EL (cell line): ENCODE measurements at regions not wholly inside any gene's neighbourhood (a gene's known extent, or its start where the extent isn't known, plus 50 kb on each side); places are given as distances from the start of the nearest gene placed in this dataset.
A peak's percentile ranks its signal among the peaks of the same experiment; 100 is the strongest.
"Not testable (repeated sequence)": the region's sequence is repeated elsewhere in the genome, so short reads cannot be mapped to it uniquely, and the experiment has no call there.

ENCODE experiments used
- DNase-seq: peaks from one replicate; pipeline ENCODE4 v3.0.0-alpha.2; 2016

DNA sequence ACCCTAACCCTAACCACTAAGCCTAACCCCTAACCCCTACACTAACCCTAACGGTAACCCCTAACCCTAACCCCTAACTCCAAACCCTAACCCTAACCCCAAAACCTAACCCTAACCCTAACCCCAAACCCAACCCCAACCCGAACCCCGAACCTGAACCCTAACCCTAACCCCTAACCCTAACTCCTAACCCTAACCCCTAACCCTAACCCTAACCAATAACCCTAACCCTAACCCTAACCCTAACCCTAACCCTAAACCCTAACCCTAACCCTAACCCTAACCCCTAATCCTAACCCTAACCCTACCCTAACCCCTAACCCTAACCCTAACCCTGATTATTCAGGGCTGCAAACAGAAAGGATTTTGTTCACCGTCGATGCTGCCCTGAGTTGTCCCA, 144.6 kb upstream of the DUSP22 start:
- not testable (repeated sequence) for DNase-seq

DNA sequence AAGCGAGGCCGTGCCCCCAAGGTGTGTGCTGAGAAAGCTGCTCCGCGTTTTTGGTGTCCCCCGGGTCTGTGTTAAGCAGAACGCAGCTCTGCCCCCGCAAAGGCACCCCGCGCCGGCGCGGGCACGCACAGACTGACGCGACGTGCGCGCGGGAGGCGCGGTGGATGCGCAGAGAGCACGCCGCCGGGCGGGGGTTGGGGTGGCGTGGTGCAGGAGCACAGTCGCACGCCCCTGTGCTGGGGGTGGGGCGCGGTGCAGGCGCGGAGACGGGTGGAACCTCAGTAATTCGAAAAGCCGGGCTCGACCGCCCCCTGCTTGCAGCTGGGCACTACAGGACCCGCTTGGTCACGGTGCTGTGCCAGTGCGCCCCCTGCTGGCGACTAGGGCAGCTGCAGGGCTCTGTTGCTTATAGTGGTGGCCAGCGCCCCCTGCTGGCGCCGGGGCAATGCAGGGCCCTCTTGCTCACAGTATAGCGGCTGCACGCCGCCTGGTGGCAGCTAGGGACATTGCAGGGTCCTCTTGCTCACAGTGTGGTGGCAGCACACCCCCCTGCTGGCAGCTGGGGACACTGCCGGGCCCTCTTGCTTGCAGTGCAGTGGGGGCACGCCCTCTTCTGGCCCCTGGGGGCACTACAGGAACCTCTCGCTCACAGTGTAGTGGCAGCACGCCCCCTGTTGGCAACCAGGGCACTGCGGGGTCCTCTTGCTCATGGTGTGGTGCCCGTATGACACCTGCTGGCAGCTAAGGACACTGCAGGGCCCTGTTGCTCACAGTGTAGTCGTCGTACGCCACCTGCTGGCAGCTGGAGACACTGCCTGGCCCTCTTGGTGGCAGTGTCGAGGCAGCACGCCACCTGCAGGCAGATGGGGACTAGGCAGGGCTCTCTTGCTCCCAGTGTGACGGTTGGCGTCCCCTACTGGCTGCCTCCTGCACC, 144.0 kb upstream of the DUSP22 start:
- not testable (repeated sequence) for DNase-seq

DNA sequence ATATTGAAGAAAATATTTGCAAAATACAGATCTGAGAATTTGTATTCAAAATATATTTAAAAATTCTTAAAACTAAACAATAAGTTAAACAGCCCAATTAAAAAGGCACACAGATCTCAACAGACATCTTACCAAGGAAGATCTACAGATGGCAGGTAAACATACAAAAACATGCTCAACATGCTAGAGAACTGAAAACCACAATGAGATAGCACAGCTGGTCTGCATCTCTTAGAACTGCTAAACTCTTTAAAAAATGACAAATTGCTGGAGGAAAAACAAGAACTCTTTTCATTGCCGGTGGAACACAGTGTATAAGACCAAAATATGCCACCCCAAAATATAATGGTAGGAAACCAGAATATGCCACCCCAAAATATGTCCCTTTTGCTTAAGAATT, 142.1 kb upstream of the DUSP22 start:
- not testable (repeated sequence) for DNase-seq

DNA sequence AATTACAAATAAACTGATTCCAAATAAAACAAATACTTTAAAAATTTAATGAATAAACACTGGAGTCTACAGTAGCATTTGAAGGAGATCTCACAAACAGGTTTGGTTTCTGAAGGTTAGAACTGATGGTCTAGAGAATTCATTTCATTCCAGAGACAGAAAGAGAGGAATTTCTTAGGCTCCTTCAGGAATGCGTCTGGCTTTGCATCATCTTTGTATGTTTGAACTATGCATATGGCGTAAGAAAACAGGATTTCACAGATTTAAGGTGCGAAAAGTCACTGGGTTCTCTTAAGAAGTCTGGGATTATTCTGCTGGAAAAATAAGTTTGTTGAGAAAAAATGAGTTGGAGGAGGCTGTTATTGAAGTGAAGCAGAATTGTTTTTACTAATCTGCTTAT, 139.9 kb upstream of the DUSP22 start:
- not testable (repeated sequence) for DNase-seq

DNA sequence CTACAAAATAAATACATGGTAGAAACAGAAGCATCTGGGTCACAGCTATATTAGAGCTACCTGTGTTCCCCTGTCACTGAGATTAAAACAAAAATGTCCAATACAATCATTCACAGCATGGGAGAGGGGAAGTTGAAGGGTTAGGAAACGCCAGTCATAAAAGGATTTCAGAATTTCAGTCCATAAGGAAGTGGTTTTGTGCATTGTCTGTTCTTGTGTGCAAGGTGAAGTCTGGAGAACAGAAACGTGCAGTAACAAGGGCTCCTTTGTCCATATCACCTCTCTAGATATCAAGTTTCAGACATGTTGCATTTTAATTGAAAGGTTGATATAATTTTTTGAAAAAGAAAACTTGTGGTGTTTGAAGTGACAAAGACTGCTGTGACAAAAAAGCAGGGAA, 139.3 kb upstream of the DUSP22 start:
- not testable (repeated sequence) for DNase-seq

DNA sequence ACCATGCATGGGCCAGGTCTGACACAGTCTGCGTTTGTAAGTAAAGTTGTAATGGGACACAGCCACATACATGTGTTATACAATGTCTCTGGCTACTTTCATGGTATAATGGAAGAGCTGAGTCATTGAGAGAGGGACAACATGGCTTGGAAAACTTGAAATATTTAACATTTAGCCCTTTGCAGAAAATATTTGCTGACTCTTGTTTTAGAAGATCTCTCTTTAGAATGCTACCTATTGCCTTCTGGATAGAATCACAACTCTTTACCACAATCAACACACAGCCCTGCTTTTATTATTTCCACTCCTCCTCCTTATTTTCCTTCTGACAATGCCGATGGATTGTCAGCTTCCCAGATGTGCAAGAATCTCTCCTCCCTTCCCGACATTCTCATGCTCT, 138.4 kb upstream of the DUSP22 start:
- not testable (repeated sequence) for DNase-seq

DNA sequence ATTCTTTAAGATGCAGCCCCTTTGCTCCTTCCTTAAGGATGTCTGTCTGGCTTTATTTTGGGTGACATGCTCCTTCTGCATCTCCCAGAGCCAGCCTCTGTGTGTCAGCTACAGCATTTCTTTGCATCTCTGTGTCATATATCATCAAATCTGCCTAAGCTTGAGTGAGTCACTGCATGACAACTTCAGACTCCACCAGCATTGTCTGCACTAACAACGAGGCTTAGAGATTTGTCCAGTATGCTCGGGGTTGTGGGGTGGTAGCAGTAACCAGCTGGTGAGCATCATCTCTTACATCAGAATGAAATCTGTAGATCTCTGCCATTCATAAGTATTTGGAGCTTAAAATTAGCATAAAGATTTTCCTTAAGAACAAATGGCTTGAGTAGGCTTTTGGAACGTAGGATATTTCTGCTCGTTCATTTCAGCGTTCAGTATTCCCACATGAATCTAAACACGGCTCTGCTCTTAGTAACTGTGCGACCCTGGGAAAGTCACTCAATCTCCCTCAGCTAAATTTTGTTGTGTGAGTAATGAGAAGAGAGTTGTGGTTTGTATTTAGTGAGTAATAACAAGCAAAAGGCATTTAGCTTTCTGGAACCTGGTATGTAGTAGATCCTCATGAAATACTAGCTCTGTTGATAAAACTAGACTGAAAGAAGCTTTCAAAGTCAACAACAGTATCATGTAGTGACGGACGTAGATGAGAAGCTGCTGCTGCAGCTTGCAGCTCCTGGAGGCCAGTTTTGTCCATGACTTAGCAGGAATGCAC, 137.8 kb upstream of the DUSP22 start:
- DNase-seq, result peak; percentile 41

DNA sequence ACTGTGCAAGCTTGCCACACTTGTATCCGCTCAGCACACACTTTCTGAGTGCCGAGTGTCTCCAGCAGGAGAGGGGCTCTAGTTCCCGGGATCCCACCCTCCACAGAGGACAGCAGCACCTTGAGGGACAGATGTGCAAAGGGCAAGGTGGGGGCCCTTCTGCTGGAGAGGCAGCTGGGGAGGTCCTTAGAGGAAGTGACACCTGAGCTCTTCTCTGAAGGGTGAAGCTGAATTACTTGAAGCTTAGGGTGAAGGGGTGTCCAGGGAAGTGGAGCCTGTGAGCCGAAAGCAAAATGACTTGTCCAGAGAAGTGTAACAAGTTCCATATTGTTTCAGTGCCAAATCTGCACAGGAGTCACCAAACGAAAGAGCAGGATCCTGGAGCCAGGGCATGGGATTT, 136.3 kb upstream of the DUSP22 start:
- DNase-seq, result no peak

DNA sequence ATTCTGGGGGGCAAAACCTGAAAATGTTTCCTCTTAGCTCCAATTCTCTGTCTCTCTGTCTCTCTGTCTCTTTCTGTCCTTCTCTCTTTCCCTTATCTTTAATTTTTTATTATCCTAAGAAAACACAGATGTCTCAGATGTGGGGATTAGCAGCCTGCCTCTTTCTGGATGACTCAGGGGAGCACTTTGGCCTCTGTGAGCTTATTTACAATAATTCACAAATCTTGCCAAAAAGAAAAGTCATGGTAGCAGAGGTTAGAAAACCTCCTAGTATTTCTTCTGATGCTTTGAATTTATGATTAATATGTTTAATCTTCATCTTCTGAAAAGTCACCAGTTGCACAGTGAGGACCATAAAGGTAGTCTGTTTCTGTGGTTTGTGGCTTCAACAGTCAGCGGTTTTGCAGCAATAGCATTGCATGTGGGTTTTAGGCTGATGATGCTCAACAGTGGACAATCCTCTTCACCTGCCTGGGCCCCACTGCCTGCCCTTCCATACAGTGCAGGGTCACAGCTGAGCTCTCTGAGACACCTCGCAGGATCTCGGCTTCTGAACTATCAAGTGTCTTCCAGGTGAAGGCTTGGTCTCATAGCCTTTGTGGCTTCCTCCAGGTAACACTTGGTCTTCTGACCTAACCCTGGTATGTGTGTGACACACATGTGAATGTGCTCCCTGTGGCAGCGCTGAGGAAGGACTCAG, 135.7 kb upstream of the DUSP22 start:
- not testable (repeated sequence) for DNase-seq

DNA sequence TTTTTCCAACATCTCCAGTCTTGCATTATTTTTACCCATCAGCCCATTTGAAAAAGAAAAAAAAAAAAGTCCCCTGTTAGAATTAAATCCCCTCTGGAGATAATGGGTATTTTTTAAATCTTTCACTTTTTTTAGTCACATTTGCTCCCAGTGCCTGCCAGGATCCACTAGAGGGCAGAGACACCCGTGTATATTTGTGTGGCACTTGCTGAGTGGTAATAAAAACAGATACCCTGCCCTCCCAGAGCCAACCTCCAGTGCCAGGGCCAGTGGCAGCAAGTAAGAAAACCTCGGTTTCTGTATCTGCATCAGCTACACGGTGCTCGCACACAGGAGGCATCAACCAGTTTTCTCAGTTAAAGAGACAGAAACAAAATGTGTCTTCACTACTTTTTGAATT, 135.1 kb upstream of the DUSP22 start:
- DNase-seq, result not testable (repeated sequence)

DNA sequence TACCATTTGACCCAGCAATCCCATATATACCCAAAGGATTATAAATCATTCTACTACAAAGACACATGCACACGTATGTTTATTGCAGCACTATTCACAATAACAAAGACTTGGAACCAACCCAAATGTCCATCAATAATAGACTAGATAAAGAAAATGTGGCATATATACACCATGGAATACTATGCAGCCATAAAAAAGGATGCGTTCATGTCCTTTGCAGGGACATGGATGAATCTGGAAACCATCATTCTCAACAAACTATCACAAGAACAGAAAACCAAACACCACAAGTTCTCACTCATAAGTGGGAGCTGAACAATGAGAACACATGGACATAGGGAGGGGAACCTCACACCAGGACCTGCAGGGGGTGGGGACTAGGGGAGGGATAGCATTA, 130.6 kb upstream of the DUSP22 start:
- DNase-seq, result not testable (repeated sequence)

DNA sequence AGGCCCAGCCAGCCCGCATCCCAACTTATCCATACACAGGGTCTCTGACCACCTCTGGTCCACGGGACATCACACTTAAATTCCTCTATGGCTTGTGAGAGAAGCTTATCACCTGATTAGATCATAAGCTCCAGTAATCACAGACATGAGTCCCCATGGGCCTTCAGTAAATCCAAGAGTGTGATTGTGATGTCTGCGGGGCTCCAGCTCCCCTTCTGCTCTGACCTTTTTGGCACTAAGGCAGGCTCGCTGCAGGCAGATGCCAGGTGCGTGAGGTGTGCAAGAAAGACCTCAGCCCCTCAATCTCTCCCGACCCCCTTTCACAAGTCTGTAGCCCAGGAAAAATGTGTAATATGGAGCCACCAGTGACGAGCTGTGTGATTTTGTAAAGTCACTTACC, 127.6 kb upstream of the DUSP22 start:
- no peak for DNase-seq

DNA sequence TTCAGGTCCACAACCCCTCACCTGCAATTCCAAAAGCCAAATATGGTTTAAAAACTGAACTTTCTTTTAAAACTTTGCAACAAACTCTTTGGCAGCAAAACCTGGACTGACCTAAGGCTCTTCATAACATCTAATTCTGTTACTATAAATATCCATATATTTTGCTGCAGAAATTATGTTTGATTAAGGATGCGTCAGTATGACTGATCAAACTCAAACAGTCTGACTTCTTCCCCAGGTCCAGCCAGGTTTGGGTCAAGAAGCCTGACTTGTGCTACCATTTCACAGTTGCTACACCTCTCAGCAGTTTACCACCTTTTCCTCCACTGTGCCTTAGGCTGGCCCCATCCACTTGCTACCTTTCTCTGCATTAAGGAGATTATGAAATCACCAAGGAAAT, 127.0 kb upstream of the DUSP22 start:
- DNase-seq, result no peak

DNA sequence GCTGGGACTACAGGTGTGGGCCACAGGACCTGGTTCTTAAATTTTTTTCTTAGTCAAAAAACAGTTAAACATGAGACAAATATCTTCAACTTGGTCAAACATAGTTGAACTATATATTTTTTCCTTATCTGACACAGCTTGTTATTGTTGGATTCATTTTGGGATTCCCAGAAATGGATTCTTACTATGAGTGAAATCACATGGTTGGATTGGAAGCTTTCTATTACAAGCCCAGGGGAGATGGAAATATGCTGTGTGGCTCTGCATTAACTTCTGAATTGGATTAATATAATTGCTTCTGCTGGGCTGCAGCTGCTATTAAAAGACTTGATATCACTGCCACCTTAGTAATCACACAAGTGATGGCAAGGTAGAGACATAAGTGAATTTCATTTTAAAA, 126.4 kb upstream of the DUSP22 start:
- DNase-seq, result no peak

DNA sequence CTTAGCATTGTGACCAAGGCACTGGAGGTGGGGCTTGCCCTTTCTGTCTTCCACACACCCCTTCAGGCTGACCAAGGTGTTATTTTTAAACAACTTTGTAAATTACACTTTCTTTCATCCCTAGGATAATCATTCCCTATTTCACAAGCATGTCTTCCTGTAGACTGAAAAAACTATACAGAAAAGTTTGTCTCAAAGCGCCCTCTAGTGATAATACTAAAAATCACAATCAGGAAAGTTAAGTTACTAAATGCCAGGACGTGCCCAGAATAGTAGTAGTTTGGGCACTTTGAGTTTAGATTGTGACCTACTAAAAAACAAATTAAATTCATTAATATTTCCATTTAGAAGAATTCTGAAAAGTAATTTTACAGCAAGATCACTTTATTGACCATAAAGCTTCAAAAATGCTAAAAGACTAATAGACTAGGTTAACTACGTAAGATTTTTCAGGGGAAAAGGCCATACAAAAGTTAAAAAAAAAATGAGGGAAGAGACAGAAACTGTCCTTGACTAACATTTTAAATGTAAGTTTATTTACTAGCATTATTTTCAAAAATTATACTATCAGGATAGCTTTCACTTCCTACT, 123.3 kb upstream of the DUSP22 start:
- DNase-seq, result peak; percentile 43

DNA sequence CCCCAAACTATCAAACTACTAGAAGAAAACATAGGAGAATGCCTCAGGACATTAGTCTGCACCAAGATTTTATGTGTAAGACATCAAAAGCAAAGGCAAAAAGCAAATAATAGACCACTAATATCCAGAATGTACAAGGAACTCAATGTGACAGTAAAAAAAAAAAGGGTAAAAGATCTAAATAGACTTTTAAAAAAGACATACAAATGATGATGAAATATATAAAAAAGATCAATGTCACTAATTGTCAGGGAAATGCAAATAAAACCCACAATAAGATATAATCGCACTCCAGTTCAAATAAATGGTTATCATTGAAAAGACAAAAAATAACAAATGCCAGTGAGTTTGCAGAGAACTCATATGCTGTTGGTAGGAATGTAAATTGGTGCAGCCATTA, 118.3 kb upstream of the DUSP22 start:
- DNase-seq, result no peak

DNA sequence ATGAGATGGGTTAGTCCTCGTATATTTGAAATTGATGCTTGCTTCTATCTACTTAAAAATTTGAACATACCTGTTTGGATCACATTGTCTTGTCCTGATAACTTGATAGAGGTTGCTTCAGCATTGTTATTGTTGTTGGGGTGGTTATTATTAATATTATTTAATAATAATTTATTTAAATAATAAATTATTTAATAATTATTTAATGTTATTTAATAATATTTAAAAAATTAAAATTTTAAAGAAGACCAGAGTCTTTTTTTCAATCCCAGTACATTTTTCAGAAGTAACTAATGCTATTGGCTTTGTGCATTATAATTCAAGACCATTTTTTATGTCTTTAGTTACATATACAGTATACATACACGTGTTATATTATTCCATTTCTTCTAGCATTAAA, 116.6 kb upstream of the DUSP22 start:
- no peak for DNase-seq

DNA sequence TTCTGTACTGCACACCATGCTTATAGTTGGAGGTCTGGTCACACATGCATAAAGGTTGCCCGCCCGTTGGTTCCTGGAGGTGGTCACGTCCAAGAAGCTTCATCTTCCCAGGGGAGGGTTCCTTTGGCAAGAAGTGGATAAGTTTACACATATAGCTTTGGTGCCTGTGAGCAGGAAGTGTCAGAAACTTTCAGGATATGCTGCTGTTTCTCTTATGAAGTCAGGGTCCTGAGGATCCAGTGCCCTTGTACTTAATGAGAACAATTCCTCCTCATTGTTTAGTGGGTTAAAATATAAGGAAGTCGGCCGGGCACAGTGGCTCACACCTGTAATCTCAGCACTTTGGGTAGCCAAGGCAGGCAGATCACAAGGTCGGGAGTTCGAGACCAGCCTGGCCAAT, 115.5 kb upstream of the DUSP22 start:
- DNase-seq, result no peak

DNA sequence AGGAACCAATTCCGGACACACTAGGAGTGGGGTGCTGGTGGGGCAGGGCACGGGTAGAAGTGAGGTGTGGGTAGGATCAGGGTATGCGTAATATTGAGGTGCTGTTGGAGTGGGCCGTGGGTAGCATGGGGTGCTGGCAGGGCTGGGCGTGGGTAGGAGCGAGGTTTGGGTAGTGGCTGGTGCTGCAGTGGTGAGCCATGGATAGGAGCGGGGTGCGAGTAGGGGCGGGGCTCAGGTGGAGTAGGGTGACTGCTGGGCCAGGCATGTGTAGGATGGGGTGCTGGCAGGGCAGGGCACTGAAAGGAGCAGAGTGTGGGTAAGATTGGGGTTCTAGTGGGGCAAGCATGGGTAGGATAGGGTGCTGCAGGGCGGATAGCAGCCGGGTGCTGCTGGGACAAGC, 114.2 kb upstream of the DUSP22 start:
- no peak for DNase-seq

DNA sequence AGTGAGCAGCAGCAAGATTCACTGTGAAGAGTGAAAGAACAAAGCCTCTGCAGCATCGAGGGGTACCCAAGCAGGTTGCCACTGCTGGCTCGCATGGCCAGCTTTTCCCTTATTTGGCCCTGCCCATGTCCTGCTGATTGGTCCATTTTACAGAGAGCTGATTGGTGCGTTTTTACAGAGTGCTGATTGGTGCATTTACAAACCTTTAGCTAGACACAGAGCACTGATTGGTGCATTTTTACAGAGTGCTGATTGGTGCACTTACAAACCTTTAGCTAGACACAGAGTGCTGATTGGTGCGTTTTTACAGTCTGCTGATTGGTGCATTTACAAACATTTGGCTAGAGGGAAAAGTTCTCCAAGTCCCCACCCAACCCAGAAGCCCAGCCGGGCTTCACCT, 113.4 kb upstream of the DUSP22 start:
- DNase-seq, result not testable (repeated sequence)

DNA sequence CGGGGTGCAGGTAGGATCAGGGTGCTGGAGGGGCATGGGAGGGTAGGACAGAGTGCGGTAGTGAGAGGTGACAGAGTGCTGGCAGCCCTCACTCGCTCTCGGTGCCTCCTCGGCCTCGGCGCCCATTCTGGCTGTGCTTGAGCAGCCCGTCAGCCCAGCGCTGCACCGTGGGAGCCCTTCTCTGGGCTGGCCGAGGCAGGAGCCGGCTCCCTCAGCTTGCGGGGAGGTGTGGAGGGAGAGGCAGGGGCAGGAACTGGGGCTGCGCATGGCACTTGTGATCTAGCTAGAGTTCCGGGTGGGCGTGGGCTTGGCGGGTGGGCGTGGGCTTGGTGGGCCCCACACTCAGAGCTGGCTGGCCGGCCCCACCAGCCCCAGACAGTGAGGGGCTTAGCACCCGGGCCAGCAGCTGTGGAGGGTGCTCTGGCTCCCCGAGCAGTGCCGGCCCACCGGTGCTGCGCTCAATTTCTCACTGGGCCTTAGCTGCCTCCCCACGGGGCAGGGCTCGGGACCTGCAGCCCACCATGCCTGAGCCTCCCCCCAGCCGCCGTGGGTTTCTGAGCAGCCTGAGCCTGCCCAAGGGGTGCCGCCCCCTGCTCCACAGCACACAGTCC, 112.8 kb upstream of the DUSP22 start:
- no peak for DNase-seq

DNA sequence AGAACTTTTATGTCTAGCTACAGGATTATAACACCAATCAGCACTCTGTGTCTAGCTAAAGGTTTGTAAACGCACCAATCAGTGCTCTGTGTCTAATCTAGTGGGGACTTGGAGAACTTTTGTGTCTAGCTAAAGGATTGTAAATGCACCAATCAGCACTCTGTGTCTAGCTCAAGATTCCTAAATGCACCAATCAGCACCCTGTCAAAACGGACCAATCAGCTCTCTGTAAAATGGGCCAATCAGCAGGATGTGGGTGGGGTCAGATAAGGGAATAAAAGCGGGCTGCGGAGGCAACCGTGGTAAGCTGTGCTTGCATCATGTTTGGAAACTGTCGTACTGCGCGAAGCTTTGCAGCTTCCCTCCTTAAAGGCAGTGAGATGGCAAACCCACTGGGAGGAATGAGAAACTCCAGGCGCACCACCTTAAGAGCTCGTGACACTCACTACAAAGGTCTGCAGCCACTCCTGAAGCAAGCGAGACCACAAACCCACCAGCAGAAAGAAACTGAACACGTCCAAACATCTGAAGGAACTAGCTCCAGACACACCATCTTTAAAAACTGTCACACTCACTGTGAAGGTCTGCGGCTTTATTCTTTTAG, 112.1 kb upstream of the DUSP22 start:
- DNase-seq, result not testable (repeated sequence)
